Muscle layer of duodenum (tissue), 2 donors: ENCODE measurements at regions not wholly inside any gene's neighbourhood (a gene's known extent, or its start where the extent isn't known, plus 50 kb on each side); places are given as distances from the start of the nearest gene placed in this dataset.

Experiments
- H3K27ac ChIP-seq: one replicate; pipeline ENCODE4 v1.7.0; 2013; ENCODE audit warnings: mild to moderate bottlenecking, low read length
- H3K27me3 ChIP-seq: one replicate; pipeline ENCODE4 v1.7.0; 2013; ENCODE audit warnings: low read depth, mild to moderate bottlenecking, control low read depth, low read length
- H3K36me3 ChIP-seq, 2 donors: one replicate each; pipeline ENCODE4 v1.7.0; 2013; ENCODE audit warnings: low read length in 2 of 2, control low read depth in 1 of 2, mild to moderate bottlenecking in 1 of 2; ENCODE audit not compliant: insufficient read depth in 2 of 2, control insufficient read depth in 1 of 2
- H3K4me1 ChIP-seq, 2 donors: one replicate each; pipeline ENCODE4 v1.7.0; 2013; ENCODE audit warnings: low read length in 2 of 2, mild to moderate bottlenecking in 2 of 2, control low read depth in 1 of 2, moderate library complexity in 1 of 2; ENCODE audit not compliant: insufficient read depth in 2 of 2, control insufficient read depth in 1 of 2
- H3K4me3 ChIP-seq, 2 donors: one replicate each; pipeline ENCODE4 v1.7.0; 2013; ENCODE audit warnings: low read length in 2 of 2, low read depth in 1 of 2, mild to moderate bottlenecking in 1 of 2
- H3K9me3 ChIP-seq, 2 donors: one replicate each; pipeline ENCODE4 v1.7.0; 2013; ENCODE audit warnings: low read length in 2 of 2, control low read depth in 1 of 2, mild to moderate bottlenecking in 1 of 2; ENCODE audit not compliant: control insufficient read depth in 1 of 2
- donor health status: healthy.

DNA sequence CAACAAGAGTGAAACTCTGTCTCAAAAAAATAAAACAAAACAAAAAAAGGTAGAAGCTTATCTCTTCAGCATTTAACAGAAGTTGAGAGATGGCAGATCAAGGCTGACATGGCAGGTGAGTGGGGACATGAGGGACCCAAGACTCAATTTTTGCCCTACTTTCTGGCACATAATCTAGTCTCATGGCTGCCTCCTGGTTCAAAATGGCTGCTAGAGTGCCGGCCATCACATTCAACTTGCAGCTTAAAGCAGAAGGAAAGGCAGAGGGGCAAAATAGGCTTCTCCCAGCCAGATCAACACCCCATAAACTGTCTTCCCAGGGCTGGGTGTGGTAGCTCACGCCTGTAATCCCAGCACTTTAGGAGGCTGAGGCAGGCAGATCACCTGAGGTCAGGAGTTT, 784.9 kb downstream of the MED13L start:
- Histone ChIP-seq H3K27ac (no peak overlapping the region), H3K27me3 (no peaks in the 10 kb centered on the region), H3K36me3 (no peaks in the 10 kb centered on the region), H3K4me1 (no peaks in the 10 kb centered on the region), H3K9me3 (no peaks in the 10 kb centered on the region), H3K4me3 (no peak overlapping the region)

GRCh38 chr12:115491511-115492250, 785.8 kb downstream of the MED13L start:
- Histone ChIP-seq H3K36me3 (no peaks in the 10 kb centered on the region), H3K27ac (no peak overlapping the region), H3K9me3 (no peaks in the 10 kb centered on the region), H3K27me3 (no peaks in the 10 kb centered on the region), H3K4me1 (no peaks in the 10 kb centered on the region), H3K4me3 (no peak overlapping the region)

DNA sequence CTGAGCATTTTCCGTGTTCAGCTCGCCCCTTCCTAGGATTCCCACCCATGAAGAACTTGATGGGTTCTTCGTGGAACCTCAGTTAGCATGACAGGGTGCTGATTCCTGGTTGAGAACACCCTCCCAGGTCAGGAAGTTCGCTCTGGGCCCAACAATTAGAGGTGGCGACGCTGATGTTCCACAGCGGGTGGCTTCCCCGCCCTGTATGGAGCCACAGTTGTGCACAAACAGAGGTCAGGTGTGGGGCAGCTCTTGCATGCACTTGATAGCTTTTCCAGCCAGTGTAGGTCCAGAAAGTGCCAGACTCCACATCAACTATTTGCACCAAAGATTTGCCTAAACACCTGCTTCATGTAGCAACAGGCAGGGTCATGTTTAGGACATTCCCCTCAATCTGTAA, 788.2 kb downstream of the MED13L start:
- no peaks in the 10 kb centered on the region for H3K27me3 ChIP-seq
- no peaks in the 10 kb centered on the region for H3K4me1 ChIP-seq
- H3K4me3 ChIP-seq = no peak overlapping the region
- H3K27ac ChIP-seq = no peak overlapping the region
- no peaks in the 10 kb centered on the region for H3K9me3 ChIP-seq
- no peaks in the 10 kb centered on the region for H3K36me3 ChIP-seq

GRCh38 chr12:115485967-115486366, 791.5 kb downstream of the MED13L start:
- no peaks in the 10 kb centered on the region for H3K27me3 ChIP-seq
- no peaks in the 10 kb centered on the region for H3K36me3 ChIP-seq
- no peak overlapping the region for H3K4me3 ChIP-seq
- H3K27ac ChIP-seq = no peak overlapping the region
- H3K4me1 ChIP-seq = no peaks in the 10 kb centered on the region
- peaks cover 0 to 4% of the 10 kb centered on the region in 2 donors for H3K9me3 ChIP-seq

DNA sequence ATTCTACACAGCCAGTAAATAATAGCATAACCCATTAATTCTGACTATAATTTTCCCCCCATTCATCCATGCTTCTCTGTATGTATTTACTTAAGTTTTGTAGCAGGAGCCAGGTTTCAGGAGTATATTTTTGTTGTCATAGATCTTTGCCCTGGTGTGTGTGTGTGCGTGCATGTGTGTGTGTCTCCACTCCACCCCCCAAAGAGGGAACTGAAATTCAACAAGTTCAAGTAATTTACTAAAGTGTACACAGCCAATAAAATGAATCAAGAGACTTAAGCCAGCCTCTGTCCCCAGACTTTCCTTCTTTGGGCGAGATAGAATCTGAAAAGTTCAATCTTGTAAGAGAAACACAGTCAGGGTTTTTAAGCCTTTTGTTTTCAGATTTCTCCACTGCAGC, 792.0 kb downstream of the MED13L start:
- Histone ChIP-seq H3K4me3 (no peak overlapping the region), H3K36me3 (no peaks in the 10 kb centered on the region), H3K9me3 (peaks cover 0 to 4% of the 10 kb centered on the region in 2 donors), H3K4me1 (no peaks in the 10 kb centered on the region), H3K27me3 (no peaks in the 10 kb centered on the region), H3K27ac (no peak overlapping the region)

DNA sequence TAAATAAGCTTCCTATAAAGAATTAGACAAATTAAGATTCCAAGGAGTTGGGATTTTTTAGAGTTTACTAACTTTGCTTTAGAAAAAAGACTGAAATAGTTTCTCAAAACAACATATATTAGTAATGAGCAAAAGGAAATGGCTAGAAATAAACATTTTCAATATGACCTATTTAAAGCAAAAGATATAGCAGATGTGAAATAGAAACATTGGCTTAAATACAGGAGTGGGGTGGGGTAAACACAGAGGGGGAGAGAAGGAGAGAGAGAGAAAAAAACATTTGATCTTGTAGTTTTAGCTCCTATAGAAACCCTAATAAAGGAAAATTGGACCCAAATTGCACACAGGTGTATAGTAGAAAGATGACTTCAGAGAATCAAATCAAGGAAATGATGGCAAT, 794.5 kb downstream of the MED13L start:
- no peak overlapping the region for H3K4me3 ChIP-seq
- H3K9me3 ChIP-seq = peaks cover 0 to 4% of the 10 kb centered on the region in 2 donors
- no peaks in the 10 kb centered on the region for H3K4me1 ChIP-seq
- no peak overlapping the region for H3K27ac ChIP-seq
- no peaks in the 10 kb centered on the region for H3K36me3 ChIP-seq
- no peaks in the 10 kb centered on the region for H3K27me3 ChIP-seq

GRCh38 chr12:115481141-115481540, 796.4 kb downstream of the MED13L start:
- no peaks in the 10 kb centered on the region for H3K27me3 ChIP-seq
- peaks cover 0 to 4% of the 10 kb centered on the region in 2 donors for H3K9me3 ChIP-seq
- H3K4me3 ChIP-seq = no peak overlapping the region
- H3K36me3 ChIP-seq = no peaks in the 10 kb centered on the region
- no peak overlapping the region for H3K27ac ChIP-seq
- no peaks in the 10 kb centered on the region for H3K4me1 ChIP-seq

GRCh38 chr12:115478505-115478904, 794.5 kb upstream of the TBX3 start:
- H3K4me1 ChIP-seq = no peaks in the 10 kb centered on the region

GRCh38 chr12:115474539-115475353, 790.8 kb upstream of the TBX3 start:
- no peaks in the 10 kb centered on the region for H3K4me1 ChIP-seq
- no peak overlapping the region for H3K27ac ChIP-seq
- no peaks in the 10 kb centered on the region for H3K27me3 ChIP-seq
- H3K36me3 ChIP-seq = no peaks in the 10 kb centered on the region
- H3K4me3 ChIP-seq = peak overlapping the region in 1 of 2 donors; percentile 14
- H3K9me3 ChIP-seq = no peaks in the 10 kb centered on the region

More at GRCh38 chr12:115478505-115478904, 794.5 kb upstream of the TBX3 start:
- Histone ChIP-seq H3K36me3 (no peaks in the 10 kb centered on the region), H3K9me3 (no peaks in the 10 kb centered on the region), H3K27ac (no peak overlapping the region), H3K4me3 (no peak overlapping the region), H3K27me3 (no peaks in the 10 kb centered on the region)

DNA sequence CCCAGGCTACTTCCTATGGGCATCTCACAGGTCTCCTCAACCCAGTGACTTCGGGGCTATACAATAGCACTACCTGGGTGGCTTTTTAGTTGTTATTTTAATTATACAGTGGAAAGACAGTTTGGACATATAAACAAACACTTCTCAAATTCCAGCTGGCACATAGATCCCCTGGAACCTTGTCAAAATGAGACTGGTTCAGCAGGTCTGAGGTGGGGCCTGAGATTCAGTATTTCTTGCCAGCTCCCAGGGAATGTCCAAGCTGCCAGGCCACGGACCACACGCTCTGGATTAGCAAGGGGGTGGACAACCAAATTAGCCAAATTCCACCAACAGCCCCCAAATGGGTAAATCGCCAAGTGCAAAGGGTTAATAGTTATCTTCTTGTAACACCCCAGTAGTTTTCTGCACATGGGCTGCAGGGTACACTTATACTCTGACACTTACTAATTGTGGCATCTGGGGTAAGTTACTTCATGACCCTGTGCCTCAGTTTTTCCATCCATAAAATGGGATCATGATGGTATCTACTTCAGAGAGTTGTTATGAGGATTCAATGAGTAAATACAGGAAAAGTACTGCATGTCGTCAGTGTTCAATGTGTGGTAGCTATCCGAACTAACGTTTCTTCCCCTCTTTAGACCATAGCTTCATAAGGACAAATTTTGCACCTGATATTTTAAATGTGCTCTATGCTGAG, 789.4 kb upstream of the TBX3 start:
- Histone ChIP-seq H3K4me3 (no peak overlapping the region), H3K27me3 (no peaks in the 10 kb centered on the region), H3K36me3 (no peaks in the 10 kb centered on the region), H3K4me1 (no peaks in the 10 kb centered on the region), H3K9me3 (no peaks in the 10 kb centered on the region), H3K27ac (no peak overlapping the region)

GRCh38 chr12:115472852-115473251, 788.9 kb upstream of the TBX3 start:
- Histone ChIP-seq H3K9me3 (no peaks in the 10 kb centered on the region), H3K4me3 (no peak overlapping the region), H3K27me3 (no peaks in the 10 kb centered on the region), H3K4me1 (no peaks in the 10 kb centered on the region), H3K27ac (no peak overlapping the region), H3K36me3 (no peaks in the 10 kb centered on the region)
